GM21390 (cell line): ENCODE measurements at regions not wholly inside any gene's neighbourhood (a gene's known extent, or its start where the extent isn't known, plus 50 kb on each side); places are given as distances from the start of the nearest gene placed in this dataset.

Experiments used
- ATAC-seq: cut with Tn5 transposase; IDR thresholded peaks from one replicate; pipeline ENCODE4 v1.9.1; 2021; ENCODE audit not compliant: unreplicated experiment

DNA sequence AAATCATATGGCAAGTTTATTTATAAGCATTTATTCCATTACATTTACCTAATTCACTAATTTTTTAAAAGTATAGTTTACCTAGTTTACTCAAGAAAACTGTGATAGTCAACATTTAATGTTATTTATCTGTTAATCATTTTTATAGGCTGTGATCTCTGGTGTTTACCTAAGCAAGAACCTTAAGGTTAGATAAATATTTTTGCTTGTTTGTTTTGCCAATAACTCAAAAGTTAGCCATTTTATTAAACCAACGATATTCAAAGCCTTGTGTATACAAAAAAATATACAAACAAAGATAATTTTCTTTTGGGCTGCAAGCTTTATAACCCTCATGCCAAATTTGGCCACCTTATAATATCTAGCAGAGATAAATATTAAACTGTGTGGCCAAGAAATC lies 157.3 kb downstream of the SLCO1B3 start:
- no peak for ATAC-seq

DNA sequence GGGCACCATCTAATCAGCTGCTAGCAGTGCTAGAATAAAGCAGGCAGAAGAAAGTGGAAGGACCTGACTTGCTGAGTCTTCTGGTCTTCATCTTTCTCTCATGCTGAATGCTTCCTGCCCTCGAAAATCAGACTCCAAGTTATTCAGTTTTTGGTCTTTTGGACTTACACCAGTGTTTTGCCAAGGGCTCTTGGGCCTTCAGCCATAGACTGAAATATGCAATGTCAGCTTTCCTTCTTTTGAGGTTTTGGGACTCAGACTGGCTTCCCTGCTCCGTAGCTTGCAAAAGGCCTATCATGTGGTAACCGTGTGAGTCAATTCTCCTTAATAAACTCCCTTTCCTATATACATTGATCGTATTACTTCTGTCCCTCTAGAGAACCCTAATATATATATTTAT lies 159.3 kb downstream of the SLCO1B3 start:
- no peak for ATAC-seq

DNA sequence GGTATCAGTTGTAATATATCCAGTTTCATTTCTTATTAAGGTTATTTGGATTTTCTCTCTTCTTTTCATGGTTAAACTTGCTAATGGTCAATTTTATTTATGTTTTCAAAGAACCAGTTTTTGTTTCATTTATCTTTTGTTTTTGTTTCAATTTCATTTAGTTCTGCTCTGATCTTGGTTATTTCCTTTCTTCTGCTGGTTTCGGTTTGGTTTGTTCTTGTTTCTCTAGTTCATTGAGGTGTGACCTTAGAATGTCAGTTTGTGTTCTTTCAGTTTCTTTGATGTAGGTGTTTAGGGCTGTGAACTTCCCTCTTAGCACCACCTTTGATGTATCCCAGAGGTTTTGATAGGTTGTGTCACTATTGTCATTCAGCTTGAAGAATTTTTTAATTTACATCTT lies 145.6 kb upstream of the SLCO1B1 start:
- ATAC-seq, result peak; percentile 66

DNA sequence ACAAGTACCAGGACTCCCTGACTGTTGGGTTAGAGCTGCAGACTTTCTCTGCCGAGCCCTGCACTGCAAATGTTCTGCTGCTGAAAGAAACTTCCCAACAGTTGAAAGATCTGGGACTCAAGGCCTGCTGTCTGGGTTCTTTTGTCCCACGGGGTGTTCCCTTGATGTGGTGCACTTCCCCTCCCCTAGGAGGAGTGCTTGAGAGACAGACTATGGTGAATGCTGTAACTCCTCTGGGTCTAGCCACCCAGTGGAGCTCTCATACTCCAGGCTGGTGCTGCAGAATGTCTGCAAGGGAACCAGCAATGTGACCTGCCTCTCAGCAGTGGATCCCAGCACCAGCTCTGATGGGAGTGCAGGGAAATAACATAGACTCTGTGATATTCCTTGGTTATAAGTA lies 129.2 kb upstream of the SLCO1B1 start:
- ATAC-seq, result no peak

DNA sequence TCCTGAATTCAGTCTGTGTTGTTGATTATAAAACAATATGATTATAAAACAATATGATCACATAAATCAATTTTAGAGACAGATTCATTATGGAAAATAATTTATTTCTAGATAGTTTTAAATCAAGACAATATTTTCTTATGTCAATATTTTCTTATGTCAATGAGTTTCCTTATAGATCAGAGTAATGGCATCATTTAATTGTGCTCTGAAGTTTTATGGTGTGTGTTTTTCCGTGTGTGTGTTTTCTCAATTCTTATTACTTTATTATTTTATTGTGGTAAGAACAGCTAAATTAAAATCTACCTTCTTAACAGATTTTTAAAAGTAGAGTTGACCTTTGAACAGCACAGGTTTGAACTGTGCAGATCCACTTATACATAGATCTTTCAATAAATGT lies 105.3 kb upstream of the SLCO1B1 start:
- ATAC-seq, result no peak

DNA sequence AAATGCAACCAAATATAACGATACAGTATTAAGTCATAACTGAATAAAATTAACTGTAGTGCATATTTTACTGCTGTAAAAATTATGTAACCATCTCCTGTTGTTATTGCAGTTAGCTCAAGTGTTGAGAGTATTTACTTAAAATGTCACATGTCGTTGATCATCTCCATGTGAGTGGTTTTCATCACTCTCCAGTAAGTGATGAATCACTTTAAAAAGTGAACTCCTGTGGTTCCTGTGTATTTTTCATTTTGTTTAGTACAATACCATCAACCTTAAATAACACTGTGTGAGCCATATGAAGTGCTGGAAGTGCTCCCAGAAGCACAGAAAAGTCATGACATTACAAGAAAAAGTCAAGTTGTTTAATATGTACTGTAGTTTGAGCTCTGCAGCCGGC lies 104.7 kb upstream of the SLCO1B1 start:
- no peak for ATAC-seq

DNA sequence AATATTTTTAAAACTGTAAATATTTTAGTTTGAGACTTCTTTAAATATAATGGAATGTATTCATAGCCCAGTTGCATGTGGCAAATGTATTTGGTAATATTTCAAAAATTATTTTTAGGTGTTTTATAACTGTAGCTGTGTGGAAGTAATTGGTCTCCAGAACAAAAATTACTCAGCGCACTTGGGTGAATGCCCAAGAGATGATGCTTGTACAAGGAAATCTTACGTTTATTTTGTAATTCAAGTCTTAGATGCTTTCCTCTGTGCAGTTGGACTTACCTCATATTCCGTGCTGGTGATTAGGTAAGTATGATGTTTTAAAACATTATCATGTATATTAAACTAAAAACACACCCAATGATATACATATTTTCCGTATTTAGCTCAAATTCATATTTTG lies 76.7 kb upstream of the SLCO1B1 start:
- ATAC-seq, result no peak

DNA sequence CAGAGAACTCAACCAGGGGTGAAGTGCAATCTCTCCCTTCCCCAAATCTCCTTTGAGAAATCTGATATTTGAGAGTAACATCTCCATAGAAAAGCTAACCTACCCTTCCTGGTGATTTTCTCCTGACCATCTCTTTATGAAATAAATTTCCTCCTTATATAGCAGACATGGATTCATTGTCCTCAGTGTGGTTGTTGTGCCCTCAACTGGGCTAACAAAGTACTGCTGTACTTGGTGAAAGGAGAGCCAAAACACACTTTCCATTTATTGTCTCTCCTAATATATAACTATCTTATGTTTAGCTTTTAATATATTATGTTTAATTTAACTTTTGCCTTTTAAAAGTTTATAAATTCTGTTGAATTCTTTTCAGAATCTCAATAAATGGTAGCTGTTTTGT lies 65.1 kb upstream of the SLCO1B1 start:
- ATAC-seq, result no peak

DNA sequence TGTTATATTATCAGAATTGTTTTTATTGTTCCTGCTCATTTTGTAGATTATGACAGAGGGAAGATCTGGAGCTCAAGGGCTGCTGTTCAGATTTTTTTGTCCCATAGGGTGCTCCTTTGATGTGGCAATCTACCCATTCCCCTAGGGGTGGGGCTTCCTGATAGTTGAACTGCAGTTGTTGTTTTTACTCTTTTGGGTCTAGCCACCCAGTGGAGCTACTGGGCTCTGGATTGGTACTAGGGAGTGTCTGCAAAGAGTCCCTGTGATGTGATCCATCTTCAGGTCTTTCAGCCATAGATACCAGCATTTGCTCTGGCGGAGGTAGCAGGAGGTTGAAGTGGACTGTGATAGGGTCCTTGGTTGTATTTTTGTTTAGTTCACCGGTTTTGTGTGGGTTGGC lies 57.9 kb upstream of the SLCO1B1 start:
- no peak for ATAC-seq

DNA sequence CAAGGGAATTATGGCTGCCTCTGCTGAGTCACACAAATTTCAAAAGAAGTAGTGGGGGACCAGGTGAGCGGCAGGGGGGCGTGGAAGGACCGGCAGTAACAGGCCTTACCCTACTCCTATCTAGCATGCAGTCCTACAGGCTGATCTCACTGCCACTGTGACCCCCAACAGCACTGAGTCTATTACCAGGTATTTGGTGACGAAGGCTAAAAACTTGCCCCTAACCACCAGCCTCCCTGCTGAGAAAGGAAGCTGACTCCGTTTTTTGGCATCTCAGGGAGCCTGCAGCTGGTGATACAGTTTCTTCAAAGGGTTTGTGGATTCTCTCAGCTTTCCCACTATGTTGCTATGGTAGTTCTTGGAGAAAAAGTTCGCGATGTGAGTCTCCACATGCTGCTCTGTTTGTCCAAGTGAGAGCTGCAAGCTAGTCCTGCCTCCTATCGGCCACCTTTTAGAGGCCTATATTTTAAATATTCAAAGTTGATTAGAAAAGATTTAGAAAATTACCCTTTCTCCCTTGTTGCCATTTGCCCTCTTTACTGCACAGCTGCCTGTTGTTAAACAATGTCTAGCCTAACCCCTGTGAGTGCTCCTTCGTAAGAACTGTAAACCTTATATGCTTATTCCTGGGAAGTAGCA lies 57.1 kb upstream of the SLCO1B1 start:
- ATAC-seq, result no peak
